SK-N-MC (cell line): ENCODE measurements at regions not wholly inside any gene's neighbourhood (a gene's known extent, or its start where the extent isn't known, plus 50 kb on each side); places are given as distances from the start of the nearest gene placed in this dataset.

Experiments
- DNase-seq: peaks from one replicate; pipeline ENCODE4 v3.0.0-alpha.2; 2011; ENCODE audit warnings: low read depth, low spot score
- H3K27ac ChIP-seq: fragments of 200-600 bp; sonication (generic); 2 replicates; pipeline ENCODE4 v1.5.1; 2016; ENCODE audit warnings: mixed run types
- H3K36me3 ChIP-seq: fragments of 200-600 bp; sonication (generic); 2 replicates; pipeline ENCODE4 v1.6.1; 2017; ENCODE audit warnings: antibody characterized with exemption, low read length, mixed read lengths; ENCODE audit not compliant: insufficient read depth
- H3K4me3 ChIP-seq: fragments of 200-600 bp; sonication (generic); 2 replicates; pipeline ENCODE4 v1.5.1; 2016
- H3K9ac ChIP-seq: fragments of 200-600 bp; sonication (generic); 2 replicates; pipeline ENCODE4 v1.8.0; 2017; ENCODE audit warnings: mixed run types, mixed read lengths; ENCODE audit not compliant: insufficient read length
- H3K9me3 ChIP-seq: fragments of 200-600 bp; sonication (generic); 2 replicates; pipeline ENCODE4 v1.6.1; 2017; ENCODE audit warnings: low read depth, mild to moderate bottlenecking, antibody characterized with exemption, low read length, moderate library complexity, mixed read lengths
- EZH2 ChIP-seq: fragments of 200-600 bp; sonication (generic); IDR thresholded peaks from one replicate; pipeline ENCODE4 v1.6.1; 2017; ENCODE audit warnings: antibody characterized with exemption
- FOXP2 ChIP-seq: optimal IDR thresholded peaks from 2 replicates; pipeline ENCODE3; 2011; ENCODE audit warnings: mild to moderate bottlenecking, moderate library complexity; ENCODE audit not compliant: insufficient read depth; ENCODE audit errors: extremely low read length, control extremely low read depth
- POLR2AphosphoS5 ChIP-seq: IDR thresholded peaks from 2 replicates; pipeline ENCODE4 v1.6.1; 2012; ENCODE audit warnings: mild to moderate bottlenecking, low read depth, low read length, borderline replicate concordance

GRCh38 chr5:126369083-126369482 is 54.1 kb upstream of the GRAMD2B start:
- Histone ChIP-seq H3K9me3 (no peaks in the 10 kb centered on the region), H3K9ac (no peak overlapping the region), H3K4me3 (no peak overlapping the region), H3K27ac (no peak overlapping the region), H3K36me3 (no peaks in the 10 kb centered on the region)
- no peak for DNase-seq
- TF ChIP-seq POLR2AphosphoS5 (no peak), FOXP2 (no peak), EZH2 (no peak)

GRCh38 chr5:126369995-126370731 is 53.0 kb upstream of the GRAMD2B start:
- Histone ChIP-seq H3K9me3 (no peaks in the 10 kb centered on the region), H3K27ac (no peak overlapping the region), H3K4me3 (no peak overlapping the region), H3K9ac (no peak overlapping the region), H3K36me3 (no peaks in the 10 kb centered on the region)
- TF ChIP-seq EZH2 = no peak
- no peak for TF ChIP-seq FOXP2
- TF ChIP-seq POLR2AphosphoS5 = no peak
- no peak for DNase-seq

DNA sequence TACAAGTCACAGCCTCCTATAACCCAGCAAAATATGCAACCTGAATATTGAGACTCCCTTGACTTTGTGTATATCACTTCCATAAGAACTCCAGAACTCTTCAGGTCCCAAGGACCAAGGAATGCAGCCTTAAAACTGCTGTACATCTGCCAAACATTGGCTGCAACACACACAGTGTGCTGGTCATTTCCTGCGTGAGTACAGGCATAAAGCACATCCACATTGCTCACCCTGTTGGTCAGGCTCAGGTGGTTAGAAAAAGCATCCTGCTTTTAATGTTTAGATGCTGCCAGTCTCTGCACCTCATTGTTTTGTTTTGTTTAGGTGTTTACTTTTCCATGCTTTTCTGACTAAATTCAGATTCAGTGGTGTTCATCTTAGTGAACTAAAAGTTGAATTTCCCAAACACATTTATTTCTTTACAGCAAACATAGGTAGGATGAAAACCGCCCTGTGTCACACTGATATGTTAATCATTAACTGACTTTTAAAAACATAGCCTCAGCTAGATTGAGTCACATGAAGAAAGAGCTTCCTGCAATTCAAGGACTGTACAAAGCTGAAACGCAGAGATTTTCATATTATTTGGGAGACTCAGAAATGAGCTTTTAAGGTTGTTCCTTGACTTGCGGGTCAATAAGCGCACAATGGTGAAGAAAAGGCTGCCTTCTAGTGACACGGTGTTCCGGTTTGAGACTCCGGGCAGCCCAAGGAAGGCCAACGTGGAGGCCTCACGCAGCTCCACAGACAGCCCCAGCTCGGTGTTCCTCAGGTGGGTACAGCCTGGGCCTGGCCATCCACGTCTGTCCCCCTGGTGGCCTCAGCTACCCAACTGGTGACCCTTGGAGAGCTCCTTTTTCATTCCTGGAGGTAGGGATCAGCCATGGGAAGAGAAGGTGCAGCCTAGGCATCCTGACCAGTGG is 52.2 kb upstream of the GRAMD2B start:
- DNase-seq = no peak
- Histone ChIP-seq H3K27ac (no peak overlapping the region), H3K36me3 (no peaks in the 10 kb centered on the region), H3K4me3 (no peak overlapping the region), H3K9ac (no peak overlapping the region), H3K9me3 (no peaks in the 10 kb centered on the region)
- TF ChIP-seq FOXP2 = no peak
- no peak for TF ChIP-seq EZH2
- no peak for TF ChIP-seq POLR2AphosphoS5

- no peak for DNase-seq
- TF ChIP-seq POLR2AphosphoS5 = no peak
- no peak for TF ChIP-seq EZH2
- TF ChIP-seq FOXP2 = no peak
Observed at GRCh38 chr5:126373375-126374108, 49.7 kb upstream of the GRAMD2B start.

More at GRCh38 chr5:126373375-126374108, 49.7 kb upstream of the GRAMD2B start:
- Histone ChIP-seq H3K9me3 (no peaks in the 10 kb centered on the region), H3K4me3 (no peak overlapping the region), H3K27ac (no peak overlapping the region), H3K36me3 (no peaks in the 10 kb centered on the region), H3K9ac (no peak overlapping the region)
